ENCODE measurements at regions not wholly inside any gene's neighbourhood (a gene's known extent, or its start where the extent isn't known, plus 50 kb on each side); places are given as distances from the start of the nearest gene placed in this dataset.

DNA sequence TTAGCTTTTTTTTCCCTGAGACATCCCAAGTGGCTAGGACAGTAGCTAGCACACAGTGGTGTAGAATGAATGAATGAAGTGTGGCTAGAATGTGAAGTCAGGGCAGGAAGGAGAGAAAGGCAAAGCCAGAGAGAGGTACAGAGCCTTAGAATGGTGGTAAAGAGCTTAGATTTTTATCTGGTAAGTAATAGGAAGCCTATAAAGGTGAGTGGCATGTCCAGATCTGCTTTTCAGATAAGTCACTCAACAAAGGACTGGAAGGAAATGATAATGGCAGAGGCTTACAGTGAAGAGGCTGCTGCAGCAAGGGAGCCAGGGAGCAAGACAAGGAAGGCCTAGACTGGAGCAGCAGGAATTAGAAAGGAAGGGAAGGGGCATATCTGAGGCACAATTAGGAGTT is 96.0 kb upstream of the PRDM1 start:
- no peak for DNase-seq

DNA sequence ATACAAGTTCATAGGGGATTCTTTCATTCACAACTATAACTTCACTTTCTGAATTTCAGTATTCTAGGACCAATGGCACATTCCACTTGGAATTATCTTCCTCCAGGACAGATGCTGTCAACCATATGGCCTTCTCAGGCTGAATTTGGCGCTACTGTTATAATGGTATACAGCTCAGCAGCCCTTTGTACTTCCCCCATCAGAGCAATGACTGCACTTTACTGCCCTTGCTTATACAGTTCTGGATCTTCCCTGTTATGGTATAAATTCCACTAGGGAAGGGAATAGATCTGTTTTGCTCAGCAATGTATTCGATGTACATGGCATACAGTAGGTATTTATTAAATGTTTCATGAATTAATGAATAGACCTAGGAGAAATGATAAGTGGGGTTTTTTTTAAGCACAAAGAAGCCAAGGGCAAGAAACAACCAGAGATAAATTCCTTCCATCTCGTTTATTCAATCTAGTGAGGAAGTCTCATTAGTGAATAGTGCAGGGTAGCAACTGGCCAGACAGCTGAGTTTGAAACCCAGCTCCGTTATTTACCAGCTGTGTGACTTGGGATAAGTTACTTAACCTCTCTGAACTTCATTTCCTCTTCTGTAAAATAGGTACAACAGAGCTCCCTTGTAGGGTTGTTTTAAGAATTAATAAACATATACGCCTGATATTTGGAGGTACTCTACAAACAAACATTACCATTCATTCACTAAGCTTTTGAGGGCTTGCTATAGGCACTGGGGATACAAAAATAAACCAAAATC is 97.1 kb upstream of the PRDM1 start:
- DNase-seq: no peak

DNA sequence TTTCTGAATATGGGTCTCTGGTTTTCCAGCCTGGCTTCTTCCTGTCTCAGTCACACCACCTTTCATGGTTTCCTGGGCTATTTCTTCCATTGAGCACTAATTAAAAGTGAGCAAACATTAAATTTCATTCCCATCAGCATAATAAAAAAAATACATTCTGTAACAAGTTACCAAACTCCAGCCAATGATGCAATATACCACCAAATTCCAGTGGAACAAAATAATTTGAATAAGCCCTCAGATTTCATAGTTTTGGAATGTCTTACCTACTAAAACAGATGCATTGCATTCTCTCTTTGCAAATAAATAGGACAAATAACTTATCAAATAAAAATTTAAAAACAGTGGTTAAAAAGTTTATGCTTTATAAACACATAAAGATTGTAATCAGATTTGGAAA is 97.8 kb upstream of the PRDM1 start:
- no peak for DNase-seq

DNA sequence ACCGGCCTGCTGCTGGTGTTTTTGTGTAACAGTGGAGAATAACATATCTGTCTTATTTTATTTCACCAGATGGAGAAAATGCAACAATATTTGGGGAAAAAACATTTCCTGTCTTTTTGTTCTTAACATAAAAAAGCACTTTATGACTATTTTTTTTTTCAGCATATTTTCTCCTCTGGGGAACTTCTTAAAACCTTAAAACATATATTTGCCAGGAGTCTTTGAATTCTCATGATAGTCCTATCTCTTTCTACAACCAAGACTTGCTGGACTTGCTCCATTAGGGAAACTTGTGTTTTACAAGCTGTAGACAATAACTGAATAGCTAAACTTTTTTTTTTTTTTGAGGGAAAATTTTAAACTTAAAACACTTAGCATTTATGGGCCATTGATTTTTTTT is 98.6 kb upstream of the PRDM1 start:
- no peak for DNase-seq

DNA sequence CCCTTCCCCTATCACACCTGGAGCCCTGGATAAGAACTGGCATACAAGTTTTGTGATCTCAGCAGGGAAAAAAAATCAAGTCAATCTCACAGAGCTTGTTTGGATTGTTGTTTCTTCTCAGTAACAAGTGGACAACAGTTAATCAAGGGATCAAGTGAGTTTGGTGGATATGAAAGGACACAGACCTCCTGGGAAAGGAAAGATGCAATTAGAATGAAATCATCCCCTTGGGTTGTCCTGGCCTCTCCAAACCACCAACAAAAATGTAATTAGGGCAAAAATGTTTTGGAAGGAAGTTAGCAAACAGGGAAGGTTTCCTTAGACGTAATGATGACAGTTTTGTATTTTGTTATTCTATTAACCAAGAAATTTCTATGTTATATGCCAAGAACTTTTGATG is 99.1 kb upstream of the PRDM1 start:
- DNase-seq: no peak

DNA sequence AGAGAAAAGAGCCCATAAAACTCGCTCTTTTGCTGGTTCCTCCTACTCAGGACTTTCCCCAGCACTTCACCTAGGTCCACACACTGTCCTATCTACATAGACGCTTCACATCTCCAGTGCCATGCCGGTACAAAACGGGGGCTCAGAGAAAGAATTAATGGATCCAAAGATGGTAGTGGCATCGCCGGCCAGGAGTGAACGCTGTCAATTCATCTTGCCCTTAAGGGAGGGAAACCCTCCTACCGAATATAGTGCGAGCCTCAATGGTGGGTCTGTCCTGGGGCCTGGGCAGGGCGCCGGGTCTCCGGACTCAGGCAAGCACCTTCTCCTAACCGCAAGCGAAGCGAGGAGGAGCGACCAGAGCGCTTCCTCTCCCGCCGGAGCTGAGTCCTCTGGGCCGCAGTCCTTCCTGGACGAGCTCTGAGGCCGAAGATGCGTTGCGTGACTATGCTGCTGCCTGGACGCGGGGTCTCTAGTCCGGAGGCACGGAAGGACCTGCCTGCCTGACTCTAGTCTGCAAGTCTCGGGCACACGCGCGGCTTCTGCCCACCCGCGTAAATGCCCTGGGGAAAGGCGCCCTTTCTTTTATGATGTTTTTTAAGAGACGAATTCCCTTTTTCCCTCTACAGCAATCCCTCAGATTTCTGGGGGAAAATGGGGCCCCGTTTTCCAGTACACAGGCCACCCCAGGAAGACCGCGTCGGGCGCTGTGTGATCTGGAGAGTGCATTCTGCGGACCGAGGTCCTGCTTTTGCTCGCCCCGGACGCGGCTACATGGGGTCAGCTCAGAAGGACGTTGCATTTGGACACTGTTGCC is 100.1 kb upstream of the PRDM1 start:
- DNase-seq: no peak

DNA sequence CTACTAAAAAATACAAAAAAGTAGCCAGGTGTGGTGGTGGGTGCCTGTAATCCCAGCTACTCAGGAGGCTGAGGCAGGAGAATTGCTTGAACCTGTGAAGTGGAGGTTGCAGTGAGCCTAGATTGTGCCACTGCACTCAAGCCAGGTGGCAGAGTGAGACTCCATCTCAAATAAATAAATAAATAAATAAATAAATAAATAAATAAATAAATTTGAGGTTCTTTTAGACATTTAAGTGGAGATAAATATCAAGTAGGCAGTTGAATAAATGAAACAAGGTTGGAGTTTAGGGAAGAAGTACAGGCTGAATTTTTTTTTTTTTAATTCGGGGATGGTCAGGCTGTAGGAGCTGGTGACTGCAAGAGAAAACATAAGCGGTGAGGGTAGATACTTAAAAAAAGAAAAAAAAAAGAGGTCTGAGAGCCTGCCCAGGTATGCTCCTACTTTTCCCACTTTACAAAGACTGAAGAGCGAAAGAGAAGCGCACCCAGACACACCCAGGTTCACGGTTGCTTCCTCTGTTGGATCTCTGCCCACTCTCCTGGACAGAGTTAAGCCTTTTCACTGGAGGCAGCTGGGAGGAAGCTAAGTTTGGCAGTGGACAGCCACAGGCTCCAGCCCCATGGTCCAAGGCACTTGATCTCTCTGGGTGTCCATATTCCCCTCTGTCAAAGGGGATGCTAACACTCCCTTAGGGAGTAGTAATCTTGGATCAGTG is 100.9 kb upstream of the PRDM1 start:
- DNase-seq: peak; percentile 20

DNA sequence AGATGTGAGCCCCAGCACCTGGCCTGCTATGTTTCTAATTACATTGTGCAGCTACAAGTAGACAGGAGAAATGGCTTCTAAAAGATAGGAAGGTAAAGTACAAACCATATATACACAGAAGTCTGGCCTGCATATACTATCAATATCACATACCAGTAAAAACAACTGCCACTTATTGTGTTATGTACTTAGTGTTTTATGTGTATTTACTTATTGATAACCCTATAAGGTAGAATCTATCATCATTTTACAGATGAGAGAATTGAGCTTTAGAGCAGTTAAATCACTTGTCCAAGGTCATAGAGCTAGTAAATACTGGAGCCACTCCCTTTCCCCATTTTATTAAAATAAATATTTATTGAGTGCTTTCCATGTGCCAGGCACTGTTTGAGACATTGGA is 102.4 kb upstream of the PRDM1 start:
- no peak for DNase-seq

DNA sequence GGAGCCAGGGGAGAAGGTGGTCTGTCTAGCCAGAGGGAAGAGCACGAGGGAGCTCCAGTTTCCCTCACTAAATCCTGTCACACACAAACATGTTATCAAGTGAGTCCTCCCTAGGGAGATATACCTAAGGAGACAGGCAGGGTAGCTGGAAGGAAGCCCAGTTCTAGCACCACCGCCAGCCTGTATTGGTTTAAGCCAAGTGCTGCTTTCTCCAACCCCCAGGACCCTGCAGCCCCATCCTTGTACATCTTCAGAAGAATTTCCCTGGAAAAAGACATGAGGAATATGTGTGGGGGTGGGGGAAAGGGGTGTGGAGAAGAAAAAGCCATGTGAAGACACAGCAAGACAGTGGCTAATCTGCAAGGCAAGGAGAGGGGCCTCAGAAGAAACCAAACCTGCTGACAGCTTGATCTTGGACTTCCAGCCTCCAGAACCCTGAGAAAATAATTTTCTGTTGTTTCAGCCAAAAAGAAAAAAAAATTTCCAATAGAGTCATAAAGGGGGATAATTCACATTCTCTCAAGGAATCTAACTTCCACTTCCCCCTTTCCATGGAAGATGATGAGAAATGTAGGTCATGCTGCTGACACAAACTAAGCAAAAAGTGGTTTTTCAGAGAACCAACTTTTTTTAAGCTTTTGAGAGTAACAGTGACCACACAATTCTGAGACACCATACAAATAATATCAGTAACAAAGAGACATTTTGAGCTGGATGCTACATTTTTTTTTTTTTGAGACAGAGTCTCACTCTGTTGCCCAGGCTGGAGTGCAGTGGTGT is 103.2 kb upstream of the PRDM1 start:
- DNase-seq: no peak

DNA sequence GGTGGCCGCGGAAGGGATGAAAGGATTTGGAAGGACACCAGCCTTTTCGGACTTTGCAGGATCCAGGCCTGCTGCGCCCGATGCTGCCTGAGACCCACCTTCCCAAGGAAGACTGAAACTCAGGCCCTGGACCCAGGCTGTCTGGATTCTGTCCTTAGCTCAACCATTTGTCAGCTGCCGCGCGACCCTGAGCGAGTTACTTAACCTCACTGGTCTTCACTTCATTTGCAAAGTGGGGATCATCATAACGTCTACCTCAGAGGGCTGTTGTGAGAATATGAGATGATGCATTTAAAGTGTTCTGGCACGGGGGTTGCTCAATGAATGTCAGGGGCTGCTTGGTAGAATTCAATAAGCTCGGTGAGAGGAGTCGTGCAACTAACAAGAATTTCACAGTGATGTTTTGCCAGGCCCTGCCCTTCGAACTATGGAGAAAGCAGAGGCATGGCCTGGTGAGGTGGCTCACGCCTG is 104.2 kb upstream of the PRDM1 start:
- no peak for DNase-seq

DNA sequence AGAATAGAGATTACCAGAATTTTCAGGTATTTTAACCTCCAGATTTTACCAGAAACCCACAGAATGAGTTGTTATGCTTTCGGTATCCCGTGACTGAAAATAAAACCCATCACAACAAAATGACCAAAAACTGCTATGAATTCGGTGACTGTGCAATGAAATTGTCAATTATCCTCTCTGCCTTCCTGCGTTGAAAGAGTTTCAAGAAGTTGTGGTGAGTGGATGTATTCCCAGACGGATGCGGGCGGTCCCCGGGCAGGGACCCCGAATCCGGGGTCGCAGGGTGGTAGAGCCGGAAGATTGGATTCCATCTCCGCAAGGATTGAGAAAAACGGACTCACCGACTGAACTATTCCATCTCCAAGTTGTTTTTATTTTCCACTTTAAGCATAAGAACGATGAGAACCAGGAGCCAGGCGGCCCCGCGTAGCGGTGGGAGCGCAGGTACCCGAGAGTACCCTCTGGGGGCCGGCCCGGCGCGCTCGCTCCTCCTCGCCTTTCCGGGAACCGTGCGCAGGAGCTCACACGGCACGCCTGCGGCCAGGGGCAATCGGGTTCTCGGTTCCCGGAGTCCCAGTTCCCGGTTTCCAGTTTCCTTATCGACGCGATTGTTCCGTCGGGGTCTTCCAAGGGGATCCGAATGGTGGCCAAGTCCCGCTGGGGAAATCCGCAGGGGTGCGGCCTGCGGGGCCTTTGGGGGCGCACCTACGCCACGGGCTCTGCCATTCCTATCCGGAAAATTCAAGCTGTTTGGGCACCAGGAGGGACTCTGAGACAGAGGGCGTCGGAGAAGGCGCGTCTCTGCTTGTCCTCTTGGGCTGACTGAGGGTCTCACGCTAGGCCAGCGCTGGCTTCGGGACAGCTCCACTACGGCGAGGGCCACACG is 104.9 kb upstream of the PRDM1 start:
- DNase-seq: no peak

DNA sequence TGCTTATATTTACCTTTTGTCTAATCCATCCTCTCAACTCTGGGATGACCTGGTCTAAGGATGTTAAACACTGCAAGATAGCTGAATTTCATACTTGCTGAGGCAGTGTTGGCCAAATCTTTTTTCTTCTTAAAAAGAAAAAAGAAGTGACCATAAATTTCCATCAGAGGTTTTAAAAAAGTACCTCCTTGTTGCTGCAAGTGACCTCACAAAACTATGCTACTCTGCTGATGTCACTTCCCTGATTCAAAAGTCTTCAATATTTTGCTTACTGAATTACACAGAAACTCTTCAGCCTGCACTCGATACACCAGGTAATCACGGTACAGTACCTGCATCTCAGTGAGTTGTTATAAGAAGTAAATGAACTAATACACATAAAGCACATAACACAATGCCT is 107.2 kb upstream of the PRDM1 start:
- DNase-seq: no peak

DNA sequence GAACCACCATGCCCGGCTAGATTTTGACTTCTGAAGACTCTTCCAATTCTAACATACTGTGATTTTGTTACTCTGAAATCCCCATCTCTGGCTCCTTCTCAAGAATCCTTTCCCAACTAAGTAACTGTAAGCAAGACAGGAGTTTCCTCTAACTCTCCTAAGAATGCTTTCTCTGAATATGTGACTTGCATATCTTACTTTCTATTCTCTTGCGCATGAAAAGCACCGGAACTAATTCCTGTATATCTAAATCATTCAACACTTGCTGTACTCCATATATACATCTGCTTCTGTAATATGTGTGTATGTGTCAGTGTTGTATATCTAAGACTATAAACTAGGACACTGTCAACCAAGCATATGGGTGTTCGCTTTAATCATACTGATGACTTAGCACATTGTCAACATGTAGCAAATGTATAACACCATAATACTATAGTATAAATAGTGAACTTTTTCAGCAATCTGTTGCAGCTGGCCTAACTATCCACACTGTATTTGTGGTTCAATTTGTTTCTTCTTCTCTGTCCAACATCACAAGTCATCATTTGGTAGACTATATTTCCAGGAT is 108.1 kb upstream of the PRDM1 start:
- DNase-seq: no peak

DNA sequence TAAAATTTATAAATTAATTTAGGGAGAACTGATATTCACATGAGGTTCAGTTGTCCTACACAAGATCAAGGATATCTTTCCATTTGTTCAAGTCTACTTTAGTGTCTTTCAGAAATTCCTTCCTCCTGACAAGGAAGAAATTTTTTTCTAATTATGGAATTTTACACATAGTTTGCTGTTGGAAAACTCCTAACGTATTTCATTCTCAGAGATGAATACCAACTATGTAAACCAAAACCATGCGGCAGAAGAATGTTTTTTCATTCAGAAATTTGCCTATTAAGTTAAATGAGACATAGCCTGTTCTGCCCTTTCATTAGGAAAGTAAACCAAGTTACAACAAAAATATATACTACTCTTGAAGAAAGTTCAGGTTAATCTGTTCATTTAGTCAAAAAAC is 111.2 kb upstream of the PRDM1 start:
- no peak for DNase-seq

DNA sequence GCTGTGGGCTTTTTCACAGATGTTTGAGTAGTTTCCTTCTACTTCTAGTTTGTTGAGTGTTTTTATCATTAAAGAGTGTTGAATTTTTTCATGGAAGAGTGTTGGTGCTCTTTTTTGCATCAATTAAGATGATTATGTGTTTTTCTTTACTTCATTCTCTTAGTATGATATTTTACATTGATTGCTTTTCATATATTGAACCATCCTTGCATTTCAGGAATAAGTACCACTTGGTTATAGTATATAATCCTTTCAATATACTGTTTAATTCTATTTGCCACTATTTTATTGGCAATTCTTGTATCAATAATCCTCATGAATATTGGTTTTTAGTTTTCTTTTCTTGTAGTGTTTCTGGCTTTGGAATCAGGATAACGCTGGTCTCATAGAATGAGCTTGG is 113.7 kb upstream of the PRDM1 start:
- DNase-seq: no peak

DNA sequence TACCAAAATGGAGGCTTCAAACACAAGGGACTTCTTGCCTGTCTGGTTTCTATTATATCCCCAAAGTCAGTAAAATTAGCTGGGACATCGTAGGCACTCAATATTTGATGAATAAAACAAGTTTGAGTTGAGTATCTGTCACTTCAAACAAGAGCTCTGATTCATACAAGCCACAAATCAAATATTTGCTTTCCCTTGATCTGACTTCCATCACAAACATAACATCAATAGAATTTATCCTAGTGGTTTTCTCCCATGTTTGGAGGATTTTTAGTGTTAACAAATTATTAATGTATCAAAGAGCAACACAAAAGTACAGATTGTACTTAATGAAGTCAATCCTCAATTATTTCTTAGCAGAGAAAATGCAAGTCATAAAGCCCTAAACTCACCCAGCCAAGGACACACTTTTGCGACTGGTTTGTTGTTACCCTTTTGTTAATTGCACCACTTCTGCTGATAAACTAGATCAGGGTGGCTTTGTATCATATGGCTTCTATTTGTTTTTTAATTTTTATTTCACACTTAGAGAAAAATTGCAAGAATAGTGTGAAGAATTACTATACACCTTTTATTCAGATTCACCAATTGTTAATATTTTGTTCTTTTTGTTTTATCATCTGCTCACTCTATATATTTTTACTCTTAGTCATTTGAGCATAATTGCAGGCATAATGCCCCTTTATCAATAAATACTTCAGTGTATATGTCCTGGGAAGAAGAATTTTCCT is 117.4 kb upstream of the PRDM1 start:
- no peak for DNase-seq

DNA sequence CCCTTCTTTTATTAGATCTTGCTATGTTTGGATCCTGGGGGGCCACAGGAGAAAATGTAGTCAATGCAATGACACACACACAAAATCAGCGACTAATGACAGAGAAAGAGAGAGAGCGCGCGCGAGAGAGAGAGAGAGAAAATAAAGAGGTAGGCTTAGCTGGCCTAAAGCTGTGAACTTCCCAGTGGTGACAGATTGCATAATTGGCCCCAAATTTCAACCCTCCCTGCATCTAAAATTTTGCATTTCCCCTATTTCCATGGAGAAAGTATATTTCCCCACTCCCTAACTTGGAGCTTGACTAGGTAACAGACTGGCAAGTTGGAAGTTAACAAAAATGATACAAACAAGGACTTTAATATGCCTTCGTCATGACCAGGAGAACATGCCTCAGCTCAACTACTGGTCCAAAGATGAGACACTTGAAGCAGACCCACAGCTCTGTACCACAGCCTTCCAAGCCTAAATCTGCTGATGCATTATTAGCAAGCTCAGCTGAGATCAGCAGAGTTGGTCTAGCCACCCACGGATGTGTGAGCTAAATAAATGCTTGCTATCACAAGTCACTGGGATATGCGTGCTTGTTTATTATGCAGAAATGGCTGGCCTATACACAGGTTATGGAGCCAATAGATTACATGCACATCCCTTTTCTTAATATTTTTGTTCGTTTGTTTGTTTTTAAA is 118.1 kb upstream of the PRDM1 start:
- DNase-seq: no peak

DNA sequence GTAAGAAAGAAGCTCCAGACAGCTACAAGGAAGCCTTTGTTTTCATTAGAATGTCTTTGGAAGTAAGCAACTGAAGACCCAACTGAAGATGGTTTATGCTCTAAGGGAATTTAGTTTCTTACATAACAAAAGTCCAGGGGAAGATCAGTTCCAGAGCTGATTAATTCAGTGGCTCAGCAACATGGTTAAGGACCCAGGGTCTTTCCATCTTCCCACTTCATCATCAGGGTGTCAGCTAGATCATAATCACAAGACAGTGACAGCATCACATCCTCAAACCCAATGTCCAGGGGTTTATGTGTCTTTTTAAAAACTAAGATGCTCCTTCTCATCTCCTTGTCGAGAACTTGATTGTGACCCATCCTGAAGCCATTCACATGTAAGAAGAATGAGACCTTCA is 119.7 kb upstream of the PRDM1 start:
- no peak for DNase-seq

DNA sequence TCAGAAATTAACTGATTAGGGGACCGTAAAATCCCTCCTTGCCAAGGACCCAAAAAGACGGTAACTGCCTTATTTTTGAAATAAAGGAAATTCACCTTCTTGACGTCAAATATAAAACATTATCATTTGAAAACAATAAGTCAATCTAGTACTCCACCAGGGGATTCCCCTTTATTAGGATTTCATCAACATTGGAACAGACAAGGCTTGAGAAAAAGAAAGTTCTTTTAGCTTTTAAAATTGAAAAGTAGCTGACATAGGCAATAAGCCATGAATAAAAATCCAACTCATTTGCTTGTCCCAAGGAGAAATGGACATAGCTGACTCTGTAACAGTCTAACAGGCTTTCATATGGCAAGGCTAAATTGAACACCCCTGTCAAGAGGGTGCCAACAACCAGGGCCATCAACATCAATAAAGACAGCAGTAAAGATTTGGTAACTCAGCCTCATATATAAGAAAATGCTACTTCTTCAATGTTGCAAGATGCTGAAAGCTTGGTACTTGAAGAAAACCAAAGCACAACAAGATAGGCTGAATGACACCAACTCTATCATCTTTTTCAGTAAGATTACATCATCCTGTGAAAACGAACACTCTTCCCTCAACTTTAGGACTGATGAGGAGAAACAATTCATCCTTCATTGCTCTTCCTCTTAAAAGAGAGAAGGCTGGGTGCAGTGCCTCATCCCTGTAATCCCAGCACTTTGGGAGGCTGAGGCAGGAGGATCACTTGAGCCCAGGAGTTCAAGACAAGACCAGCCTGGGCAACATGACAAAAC is 121.0 kb upstream of the PRDM1 start:
- DNase-seq: no peak

All from hematopoietic multipotent progenitor cell treated with erythropoietin and hydrocortisone succinate and interleukin-3 and kit ligand, for 6 days (in vitro differentiated cells).